HG03457 (cell line): ENCODE measurements at regions not wholly inside any gene's neighbourhood (a gene's known extent, or its start where the extent isn't known, plus 50 kb on each side); places are given as distances from the start of the nearest gene placed in this dataset.

ENCODE experiments used
- ATAC-seq: cut with Tn5 transposase; IDR thresholded peaks from one replicate; pipeline ENCODE4 v1.9.1; 2021; ENCODE audit warnings: moderate number of reproducible peaks; ENCODE audit not compliant: unreplicated experiment

DNA sequence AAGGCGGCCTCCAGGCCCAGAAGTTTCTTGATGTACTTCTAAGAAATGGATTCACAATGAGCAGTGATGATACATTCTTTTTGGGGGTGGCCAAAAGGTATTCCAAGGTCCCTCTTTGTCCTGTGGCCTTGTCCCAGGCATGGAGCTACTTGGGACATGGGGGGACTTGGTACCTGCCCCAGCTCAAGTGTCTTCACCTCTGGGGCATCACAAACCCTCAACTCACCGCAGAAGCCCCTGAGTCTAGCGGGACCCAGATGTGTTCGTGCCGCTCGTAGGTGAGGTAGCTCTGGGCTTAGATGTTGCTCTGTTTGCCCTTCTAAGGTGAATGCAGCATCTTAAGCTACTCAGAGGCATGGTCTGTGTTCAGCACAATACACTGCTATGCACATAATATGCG, 338.0 kb upstream of the IRX4 start:
- no peak for ATAC-seq

DNA sequence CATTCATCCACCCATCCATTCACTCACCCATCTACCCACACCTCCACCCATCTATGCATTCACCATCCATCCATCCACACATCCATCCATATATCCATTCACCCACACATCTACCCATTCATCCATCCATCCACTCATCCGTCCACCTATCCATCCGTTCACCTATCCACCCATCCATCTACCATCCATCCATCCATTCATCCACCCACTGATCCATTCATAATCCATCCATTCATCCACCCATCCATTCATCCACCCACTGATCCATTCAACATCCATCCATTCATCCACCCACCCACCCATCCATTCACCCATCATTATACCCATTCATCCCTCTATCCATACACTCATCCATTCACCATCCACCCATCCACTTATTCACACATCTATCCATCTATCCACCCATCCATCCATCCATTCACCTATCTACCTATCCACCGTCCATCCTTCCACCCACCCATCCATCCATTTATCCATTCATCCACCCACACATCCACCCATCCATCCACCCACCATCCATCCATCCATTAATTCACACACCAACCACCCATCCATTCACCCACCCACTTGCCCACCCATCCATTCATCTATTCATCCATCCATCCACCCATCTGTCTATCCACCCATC, 336.5 kb upstream of the IRX4 start:
- ATAC-seq, result no peak

DNA sequence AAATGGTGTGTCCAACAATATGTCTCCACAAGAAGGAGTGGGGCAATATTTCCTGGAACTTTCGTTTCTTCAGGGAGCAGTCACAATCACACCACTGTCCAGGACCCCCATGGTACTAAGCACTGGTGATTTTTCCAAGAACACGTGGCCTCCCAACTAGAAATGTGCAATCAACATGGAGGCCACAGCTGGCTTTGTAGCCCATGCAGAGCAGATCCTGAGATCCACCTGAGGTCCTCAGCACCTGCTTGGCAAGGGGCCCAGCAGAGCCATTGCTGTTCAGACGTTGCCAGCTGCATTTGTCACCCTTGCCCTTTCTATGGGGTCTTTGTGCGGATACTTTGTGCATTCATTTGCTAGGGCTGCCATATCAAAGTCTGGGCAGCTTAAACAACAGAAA, 334.5 kb upstream of the IRX4 start:
- no peak for ATAC-seq

DNA sequence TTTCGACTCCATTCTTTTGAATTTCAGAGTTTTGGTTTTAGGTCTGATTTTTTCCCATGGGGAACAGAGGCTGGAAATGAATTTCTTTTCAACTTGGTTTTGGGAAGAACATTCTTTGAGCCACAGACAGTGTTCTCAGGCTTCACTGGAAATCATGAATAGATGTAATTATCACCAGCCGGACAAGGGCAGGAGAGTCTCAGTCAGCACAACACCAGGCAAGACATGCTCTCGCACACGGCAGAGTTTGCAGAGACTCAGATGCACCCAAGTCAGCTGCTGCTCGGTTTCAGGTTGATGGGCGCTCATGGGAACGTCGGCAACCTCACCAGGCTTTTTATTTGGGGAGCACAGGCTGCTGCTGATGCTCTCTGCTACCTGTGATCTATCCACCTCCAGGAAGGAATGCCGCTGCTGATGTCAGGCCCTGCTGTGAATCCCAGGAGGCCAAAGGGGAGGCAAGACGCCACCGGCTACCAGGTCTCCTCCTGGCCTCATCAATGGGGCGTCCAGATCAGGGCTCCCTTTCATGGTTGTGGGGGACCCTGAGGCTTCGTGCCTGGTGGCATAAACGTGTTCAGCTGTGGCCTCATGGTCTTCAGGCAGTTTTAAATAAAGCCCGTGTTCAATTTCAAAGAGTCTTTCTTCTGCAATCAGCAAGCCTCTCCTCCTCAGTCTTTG, 332.3 kb upstream of the IRX4 start:
- ATAC-seq, result no peak

DNA sequence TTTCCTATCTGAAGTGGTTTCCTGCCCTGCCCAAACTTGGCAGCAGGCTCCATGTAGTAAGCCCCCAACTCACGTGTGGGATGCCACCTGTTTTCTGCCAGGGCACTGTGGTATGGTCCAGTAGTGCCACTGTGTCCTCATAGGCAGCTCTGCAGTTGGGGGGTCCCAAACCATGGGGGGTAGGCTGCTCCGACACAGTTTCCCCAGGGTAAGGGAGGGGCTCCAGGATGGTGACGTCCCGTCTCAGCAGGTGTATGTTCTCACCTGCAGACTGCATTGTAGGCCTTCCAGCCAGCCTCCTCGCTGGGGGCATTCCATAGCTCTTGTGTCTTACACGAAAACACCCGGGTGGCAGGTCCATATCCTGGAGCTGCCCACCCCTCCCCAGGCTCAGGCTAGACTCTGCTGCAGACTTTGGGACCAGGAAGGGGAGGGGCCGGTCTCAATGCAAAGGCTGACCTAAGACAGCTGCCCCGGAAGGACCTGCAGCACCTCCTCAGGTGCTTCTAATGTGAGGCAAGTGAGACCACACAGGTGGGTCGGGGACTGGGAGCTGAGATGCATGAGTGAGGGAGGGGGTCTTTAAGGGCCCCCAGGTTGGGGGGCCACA, 330.5 kb upstream of the IRX4 start:
- no peak for ATAC-seq

DNA sequence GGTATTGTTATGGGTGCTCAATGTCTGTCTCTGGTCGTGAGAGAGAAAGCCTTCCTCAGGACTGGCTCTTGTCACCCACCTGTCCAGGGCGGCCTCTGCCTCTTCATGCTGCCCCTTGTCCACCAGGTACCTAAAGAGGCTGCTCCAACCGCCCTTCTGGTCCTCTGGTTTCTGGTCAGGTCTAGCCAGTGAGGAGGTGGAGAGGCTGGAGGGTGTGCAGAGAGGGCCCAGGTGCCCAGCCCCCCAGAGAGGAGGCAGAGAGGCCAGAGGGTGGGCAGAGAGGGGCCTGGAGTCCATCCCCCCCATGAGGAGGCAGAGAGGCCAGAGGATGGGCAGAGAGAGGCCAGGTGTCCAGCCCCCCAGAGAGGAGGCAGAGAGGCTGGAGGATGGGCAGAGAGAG, 329.8 kb upstream of the IRX4 start:
- no peak for ATAC-seq

DNA sequence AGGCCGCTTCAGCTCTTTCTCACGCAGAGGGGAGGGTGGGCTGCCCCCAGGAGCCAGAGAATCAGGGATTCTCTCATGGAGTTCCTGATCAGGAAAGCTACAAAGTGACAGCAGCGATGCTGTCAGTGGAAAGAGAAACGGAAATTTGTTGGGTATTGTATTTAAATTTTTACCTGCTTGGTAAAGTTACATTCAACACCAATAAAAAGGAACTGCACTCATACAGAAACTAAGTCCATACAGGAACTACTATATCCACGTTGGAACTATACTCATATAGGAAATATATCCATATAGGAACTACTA, 325.5 kb upstream of the IRX4 start:
- ATAC-seq, result no peak

DNA sequence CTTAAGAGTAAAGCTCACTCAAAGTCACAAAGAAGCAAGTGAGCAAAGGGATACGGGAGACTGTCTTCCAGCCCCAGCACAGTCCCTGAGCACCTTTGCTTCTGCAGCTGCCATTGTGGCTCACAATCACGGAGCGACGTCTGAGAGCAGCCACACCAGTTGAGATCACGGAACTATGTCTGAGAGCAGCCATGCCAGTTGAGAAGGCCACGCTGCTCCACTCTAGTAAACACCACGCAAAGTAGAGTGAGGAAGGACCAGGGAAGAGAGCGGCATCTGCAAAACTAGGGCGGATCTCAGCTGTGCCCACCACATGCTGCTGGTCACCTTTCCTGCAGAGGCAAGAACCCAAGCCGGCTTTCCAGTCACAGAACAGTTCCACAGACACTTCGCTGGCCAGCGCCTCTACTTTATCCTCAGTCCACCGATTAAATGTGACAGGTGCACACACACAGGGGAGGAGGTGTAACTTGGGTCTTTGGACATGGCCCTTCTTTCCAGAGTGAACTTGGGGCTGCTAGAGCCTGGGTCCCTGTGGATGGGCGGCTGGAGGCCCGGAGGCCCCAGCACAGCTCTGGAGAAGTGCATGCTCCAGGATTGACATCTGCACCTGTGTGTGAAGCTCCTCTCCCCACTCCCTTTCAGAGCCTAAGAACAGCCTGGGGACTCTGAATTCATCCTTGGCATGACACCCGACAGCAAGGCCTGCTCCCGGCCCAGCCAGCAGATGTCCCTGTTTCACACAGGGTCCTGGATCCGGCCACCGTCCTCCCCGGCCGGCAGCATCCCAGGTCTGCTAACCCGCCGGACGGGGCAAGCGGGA, 324.9 kb upstream of the IRX4 start:
- no peak for ATAC-seq

DNA sequence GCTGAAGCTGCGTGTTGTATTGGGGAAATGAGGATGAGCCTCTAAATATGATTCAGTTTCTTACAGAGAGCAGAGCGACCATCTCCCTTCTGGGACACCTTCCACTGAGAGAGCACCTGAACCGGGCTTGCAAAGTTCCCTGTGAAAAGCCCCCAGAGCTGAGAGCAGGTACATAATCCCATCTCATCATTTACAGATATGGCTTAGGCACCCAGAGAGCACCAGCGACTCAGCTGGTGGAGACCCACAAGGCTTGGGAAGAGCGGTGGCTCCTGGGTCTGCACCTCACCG, 324.3 kb upstream of the IRX4 start:
- ATAC-seq, result no peak

DNA sequence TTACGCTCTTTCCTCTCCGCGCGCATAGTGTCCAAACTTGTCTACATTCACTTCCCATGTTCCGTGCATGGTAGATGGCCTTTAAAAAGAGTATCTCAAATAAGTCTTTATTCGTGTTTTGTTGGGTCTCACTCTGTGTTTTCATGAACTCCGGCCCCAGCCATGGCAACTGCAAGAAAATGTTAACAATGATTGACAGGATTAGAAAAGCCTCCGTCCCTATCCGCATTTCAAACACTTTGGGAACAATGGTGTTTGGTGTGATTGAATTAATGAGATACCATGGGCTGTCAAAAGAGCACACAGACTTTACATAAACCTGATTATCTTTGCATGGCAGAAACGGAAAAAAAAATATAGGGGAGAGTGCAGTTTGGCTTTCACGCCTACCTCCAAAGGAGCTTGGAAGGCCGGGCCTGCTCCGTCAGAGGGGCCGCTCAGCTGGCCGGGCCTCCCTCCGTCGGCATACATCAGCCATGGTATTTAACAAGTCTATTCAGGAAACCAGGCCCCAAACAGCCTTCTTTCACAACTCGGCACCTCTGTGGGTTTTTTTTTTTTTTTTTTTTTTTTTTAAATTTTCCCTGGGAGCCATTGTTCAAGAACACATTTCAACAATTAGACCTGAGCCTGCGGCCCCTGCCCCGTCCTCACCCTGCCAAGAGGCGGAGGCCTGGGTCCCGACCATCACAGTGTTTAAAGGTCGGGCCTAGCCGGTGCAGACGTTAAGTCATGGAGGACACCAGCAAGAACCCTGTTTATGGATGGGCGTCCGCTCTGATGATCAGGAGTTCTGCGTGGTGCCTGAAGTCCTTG, 323.8 kb upstream of the IRX4 start:
- no peak for ATAC-seq

DNA sequence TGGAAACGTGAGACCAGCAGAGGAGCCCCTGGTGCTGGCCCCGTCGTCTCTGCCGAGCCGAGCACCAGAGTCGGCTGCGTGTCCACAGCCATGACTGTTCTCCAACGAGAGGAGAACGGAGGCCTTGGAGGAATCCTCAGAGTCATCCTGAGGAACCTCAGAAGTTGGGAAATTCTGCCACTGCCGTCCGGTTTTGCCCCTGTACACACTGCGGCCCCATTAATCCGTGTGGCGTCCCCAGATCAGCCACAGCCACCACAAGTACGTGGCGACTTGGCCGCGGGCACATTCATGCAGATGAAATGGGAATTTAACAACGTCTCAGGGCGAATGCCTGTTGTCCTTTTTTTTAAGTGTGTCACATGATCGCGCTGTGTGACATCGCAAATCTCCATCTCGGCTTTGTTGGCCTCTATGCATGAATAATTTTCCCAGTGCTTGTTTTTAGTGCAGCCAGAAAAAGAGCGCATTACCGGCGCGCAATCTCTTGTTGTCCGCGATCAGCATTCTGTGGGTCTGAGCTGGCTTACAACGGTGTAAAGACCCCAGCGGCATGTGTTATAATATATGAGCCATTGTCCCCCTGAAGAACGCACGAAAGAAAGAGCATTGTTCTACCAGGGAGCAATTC, 323.0 kb upstream of the IRX4 start:
- no peak for ATAC-seq

DNA sequence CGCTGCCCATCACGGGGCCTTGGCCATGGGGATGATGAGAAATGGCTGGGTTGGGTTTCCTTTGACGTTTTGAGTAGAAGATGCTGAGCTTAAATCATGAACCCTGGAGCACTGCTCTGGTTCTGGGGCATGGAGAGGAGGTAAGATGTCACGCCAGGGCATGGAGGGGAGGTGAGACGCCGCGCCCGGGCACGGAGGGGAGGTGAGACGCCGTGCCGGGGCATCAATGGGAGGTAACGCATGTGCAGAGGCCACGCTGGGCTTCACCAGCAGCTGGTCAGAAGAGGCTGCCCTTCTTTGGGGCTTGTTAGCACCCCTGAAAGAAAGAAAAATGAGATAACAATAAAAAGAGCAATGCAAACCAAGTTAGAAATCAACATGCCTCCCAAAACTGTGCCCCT, 322.5 kb upstream of the IRX4 start:
- ATAC-seq, result no peak

DNA sequence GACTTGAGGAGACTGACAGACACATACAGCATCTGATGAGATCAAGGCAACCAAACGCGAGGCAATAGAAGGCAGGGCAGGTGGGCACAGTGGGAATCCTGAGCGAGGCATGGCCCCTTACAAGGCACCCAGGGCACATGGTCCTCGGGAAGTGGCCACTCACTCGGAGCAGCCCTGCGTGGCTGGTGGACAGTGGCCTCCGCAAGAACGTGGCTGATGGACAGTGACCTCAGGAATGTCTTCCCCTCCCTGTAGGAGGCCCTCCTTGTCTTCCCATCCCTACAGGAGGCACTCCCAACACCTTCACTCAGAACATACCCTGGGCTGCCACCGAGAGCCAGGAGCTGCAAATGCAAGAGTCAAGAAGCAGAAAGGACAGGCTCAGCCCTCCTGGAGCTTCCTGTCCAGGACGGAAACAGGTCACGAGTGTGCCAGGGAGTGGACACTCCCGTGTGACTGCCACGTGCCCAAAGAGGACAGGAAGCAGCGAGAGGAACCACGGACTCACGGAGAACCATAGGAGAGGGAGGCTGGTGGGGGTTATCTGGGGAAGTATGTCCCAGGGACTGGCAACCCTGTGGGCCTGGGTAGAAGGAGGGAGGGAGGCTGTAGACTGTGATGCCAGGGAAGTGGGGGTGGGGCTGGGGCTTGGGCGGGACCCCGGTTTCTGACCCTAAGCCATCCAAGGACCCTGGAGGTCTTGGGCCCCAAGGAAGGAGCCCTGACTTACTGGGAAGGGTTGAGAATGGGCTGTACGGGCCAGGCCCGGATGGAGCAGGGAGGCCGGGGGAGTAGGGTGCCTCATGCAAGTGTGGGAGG, 321.9 kb upstream of the IRX4 start:
- no peak for ATAC-seq

DNA sequence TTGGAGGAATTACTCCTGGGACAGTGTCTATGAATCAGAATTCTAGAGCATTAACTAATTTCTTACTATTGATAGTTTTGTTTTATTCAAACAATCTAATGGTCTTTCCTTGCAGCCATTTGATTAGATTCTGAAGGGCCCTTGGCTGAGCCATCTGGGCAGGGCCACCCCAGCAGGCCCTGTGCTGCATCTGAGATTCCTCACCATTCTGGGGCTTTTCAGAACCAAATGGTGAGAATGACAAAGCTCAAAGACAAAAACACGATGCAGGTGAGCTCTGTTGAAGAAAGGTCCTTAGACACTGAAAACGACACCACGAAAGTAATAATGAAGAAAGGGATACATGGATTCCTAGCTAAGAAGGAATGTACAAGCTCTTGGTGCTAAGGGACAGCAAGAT, 321.0 kb upstream of the IRX4 start:
- no peak for ATAC-seq

DNA sequence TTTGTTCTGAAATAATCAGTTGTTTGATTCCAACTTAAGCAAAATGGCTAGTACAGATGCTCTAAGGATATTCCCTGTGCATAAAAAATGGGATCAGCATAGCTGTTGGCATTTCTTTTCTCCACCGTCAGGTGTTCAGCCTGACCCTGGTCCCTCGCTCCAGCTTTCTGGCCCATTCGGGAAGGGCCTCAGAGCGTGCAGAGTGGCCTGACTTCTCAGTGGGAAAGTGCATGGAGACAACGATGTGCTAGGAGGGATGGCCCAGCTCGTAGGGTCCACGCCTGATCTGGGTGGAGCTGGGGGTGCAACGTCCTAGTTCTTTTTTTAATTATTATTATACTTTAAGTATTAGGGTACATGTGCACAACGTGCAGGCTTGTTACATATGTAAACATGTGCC, 319.1 kb upstream of the IRX4 start:
- ATAC-seq, result no peak

DNA sequence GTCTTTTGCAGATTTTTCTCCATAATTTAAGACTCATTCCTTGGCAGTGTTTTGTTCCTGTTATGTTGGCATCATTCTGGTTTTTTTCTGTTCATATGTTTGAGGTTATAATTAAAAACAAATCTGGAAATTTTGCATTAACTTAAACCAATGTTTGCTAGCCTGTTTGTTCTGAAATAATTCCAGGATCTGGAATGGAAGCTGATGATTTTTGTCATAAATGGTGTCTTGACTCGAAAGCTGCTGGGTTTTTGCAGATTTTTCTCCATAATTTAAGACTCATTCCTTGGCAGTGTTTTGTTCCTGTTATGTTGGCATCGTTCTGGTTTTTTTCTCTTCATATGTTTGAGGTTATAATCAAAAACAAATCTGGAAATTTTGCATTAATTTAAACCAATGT, 318.7 kb upstream of the IRX4 start:
- ATAC-seq, result no peak

DNA sequence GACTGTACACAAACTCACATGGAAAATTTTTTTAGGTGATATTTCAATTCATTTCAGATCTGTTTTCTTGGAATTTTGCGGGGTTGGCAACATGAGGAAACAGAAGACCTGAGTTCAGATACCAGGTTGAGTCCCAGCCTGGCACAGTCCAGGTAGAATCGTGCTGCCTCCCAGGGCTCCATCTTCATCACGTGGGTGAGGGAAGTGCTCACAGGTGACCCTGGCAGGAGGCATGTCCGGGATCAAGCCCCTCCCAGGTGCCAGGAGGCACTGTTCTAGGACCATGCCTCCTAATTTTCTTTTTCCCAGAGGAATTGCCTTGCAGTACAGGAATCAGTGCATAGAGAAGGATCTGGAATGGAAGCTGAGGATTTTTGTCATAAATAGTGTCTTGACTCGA, 318.3 kb upstream of the IRX4 start:
- ATAC-seq, result no peak

DNA sequence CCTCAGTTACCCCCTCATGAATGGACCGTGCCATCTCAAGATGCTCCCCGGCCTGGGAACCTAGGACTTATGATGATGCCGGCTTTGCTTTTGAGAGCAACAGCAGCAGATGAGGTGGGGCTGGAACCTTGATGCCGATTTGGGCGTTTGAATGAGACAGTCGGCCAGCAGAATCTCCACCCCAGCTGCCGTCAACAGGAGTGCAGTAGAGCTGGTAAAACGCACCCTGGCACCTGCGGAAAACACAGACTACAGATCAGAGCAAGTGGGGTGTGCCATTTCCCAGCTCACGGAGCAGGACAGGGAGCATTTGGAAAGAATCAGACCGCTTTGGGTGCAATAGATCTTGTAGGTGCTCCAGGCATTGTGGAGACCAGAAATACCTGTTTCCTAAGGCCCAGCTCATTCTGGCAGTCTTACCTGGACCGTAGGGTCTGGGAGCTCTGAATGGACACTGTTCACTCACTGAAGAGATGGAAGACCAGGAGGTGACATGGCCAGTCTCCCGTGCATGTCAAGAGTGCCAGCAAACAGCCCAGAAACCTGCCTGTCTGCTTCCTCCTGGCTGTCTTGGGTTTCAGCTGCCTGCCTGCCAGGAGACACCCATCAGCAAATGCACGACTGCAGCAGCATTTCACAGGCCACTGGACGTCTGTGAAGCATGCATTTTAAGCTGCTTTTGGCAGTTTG, 317.7 kb upstream of the IRX4 start:
- no peak for ATAC-seq

DNA sequence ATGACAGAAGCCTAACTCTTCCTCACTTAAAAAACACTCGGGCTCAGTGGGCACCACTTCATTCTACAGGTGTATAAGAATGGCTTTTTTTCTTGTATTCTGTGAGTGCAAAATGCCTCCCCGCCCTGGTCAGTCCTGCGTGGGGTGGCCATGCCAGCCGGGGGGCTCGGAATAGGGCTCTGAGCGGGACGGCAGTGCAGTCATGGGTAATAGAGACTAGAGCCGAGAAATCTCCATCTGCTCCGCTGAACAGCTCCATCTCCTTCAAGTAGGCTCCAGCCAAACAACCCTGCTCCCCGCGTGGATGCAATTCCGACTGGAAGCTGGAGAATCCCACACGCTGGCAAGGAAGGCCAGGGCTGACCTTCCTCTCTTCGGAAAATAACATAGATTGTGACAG, 317.0 kb upstream of the IRX4 start:
- ATAC-seq, result no peak
